Activated naive CD4-positive, alpha-beta T cell treated with anti-CD3 and anti-CD28 coated beads, Interleukin-2, amount 50 U/mL, for 72 hours (primary cell): ENCODE measurements at regions not wholly inside any gene's neighbourhood (a gene's known extent, or its start where the extent isn't known, plus 50 kb on each side); places are given as distances from the start of the nearest gene placed in this dataset.

Source experiments
- ATAC-seq, 2 donors: fragments of 150-1000 bp; cut with Tn5 transposase; 2 replicates each; pipeline ENCODE4 v1.10.0; 2021; ENCODE audit warnings: mild to moderate bottlenecking in 2 of 2, moderate library complexity in 2 of 2
- DNase-seq, 2 donors: peaks; one replicate each; pipeline ENCODE4 v3.0.0; 2021 to 2022; ENCODE audit warnings: low spot score in 2 of 2
- H3K27ac Mint-ChIP-seq, 2 donors: one replicate each; pipeline ENCODE4 v1.8.0; 2022; ENCODE audit warnings: mild to moderate bottlenecking in 2 of 2, mixed read lengths in 2 of 2
- H3K36me3 Mint-ChIP-seq, 2 donors: one replicate each; pipeline ENCODE4 v1.8.0; 2022; ENCODE audit warnings: mixed read lengths in 2 of 2
- H3K9me3 Mint-ChIP-seq, 2 donors: one replicate each; pipeline ENCODE4 v1.8.0; 2022; ENCODE audit warnings: mixed read lengths in 2 of 2

- DNase-seq, result no peak
- no peaks in the 10 kb centered on the region for H3K9me3 Mint-ChIP-seq
- ATAC-seq, result no peak
- H3K36me3 Mint-ChIP-seq, result no peaks in the 10 kb centered on the region
- no peak overlapping the region for H3K27ac Mint-ChIP-seq
Observed at GRCh38 chr2:176812246-176812775, 400.3 kb upstream of the HNRNPA3 start.

GRCh38 chr2:176813156-176813555 lies 399.4 kb upstream of the HNRNPA3 start:
- DNase-seq (no peak), ATAC-seq (no peak)
- Mint-ChIP-seq H3K36me3 (no peaks in the 10 kb centered on the region), H3K27ac (no peak overlapping the region), H3K9me3 (no peaks in the 10 kb centered on the region)

GRCh38 chr2:176813621-176814049 lies 399.0 kb upstream of the HNRNPA3 start:
- Mint-ChIP-seq H3K9me3 (no peaks in the 10 kb centered on the region), H3K27ac (no peak overlapping the region), H3K36me3 (no peaks in the 10 kb centered on the region)
- DNase-seq (no peak), ATAC-seq (no peak)

- Mint-ChIP-seq H3K36me3 (no peaks in the 10 kb centered on the region), H3K9me3 (no peaks in the 10 kb centered on the region), H3K27ac (no peak overlapping the region)
- ATAC-seq (no peak), DNase-seq (no peak)
Observed at GRCh38 chr2:176814274-176814673, 398.3 kb upstream of the HNRNPA3 start.

GRCh38 chr2:176814740-176815367 lies 397.7 kb upstream of the HNRNPA3 start:
- H3K27ac Mint-ChIP-seq, result no peak overlapping the region
- DNase-seq, result no peak
- ATAC-seq, result peak; percentile 41 to 48
- no peaks in the 10 kb centered on the region for H3K36me3 Mint-ChIP-seq
- no peaks in the 10 kb centered on the region for H3K9me3 Mint-ChIP-seq

GRCh38 chr2:176817061-176817565 lies 395.5 kb upstream of the HNRNPA3 start:
- DNase-seq (no peak), ATAC-seq (peak; percentile 40 to 83)
- no peaks in the 10 kb centered on the region for H3K36me3 Mint-ChIP-seq
- H3K9me3 Mint-ChIP-seq, result no peaks in the 10 kb centered on the region
- no peak overlapping the region for H3K27ac Mint-ChIP-seq

- Mint-ChIP-seq H3K9me3 (no peaks in the 10 kb centered on the region), H3K27ac (no peak overlapping the region), H3K36me3 (no peaks in the 10 kb centered on the region)
- no peak for ATAC-seq
- no peak for DNase-seq
Observed at GRCh38 chr2:176818076-176818475, 394.5 kb upstream of the HNRNPA3 start.

GRCh38 chr2:176818617-176819016 lies 394.0 kb upstream of the HNRNPA3 start:
- Mint-ChIP-seq H3K9me3 (no peaks in the 10 kb centered on the region), H3K36me3 (no peaks in the 10 kb centered on the region), H3K27ac (no peak overlapping the region)
- DNase-seq (no peak), ATAC-seq (no peak)

GRCh38 chr2:176819306-176819705 lies 393.3 kb upstream of the HNRNPA3 start:
- Mint-ChIP-seq H3K36me3 (no peaks in the 10 kb centered on the region), H3K9me3 (no peaks in the 10 kb centered on the region), H3K27ac (no peak overlapping the region)

GRCh38 chr2:176820371-176820932 lies 392.1 kb upstream of the HNRNPA3 start:
- Mint-ChIP-seq H3K27ac (no peak overlapping the region), H3K36me3 (no peaks in the 10 kb centered on the region), H3K9me3 (no peaks in the 10 kb centered on the region)
- DNase-seq (no peak), ATAC-seq (no peak)

More at GRCh38 chr2:176819306-176819705, 393.3 kb upstream of the HNRNPA3 start:
- ATAC-seq (no peak), DNase-seq (no peak)

GRCh38 chr2:176821350-176821749 lies 391.2 kb upstream of the HNRNPA3 start:
- Mint-ChIP-seq H3K9me3 (no peaks in the 10 kb centered on the region), H3K27ac (no peak overlapping the region), H3K36me3 (no peaks in the 10 kb centered on the region)
- DNase-seq (no peak), ATAC-seq (no peak)

GRCh38 chr2:176822060-176822459 lies 390.5 kb upstream of the HNRNPA3 start:
- H3K9me3 Mint-ChIP-seq, result no peaks in the 10 kb centered on the region
- H3K36me3 Mint-ChIP-seq, result no peaks in the 10 kb centered on the region
- DNase-seq (no peak), ATAC-seq (no peak)
- no peak overlapping the region for H3K27ac Mint-ChIP-seq

GRCh38 chr2:176826356-176826755 lies 386.2 kb upstream of the HNRNPA3 start:
- Mint-ChIP-seq H3K36me3 (no peaks in the 10 kb centered on the region), H3K9me3 (no peaks in the 10 kb centered on the region), H3K27ac (peak overlapping the region; percentile 83 to 85)
- ATAC-seq (peak; percentile 83 to 90), DNase-seq (peak in 1 of 2 donors; percentile 22)

- DNase-seq, result peak in 1 of 2 donors; percentile 31
- peak overlapping the region; percentile 83 to 85 for H3K27ac Mint-ChIP-seq
- ATAC-seq, result peak; percentile 49 to 58
- no peaks in the 10 kb centered on the region for H3K36me3 Mint-ChIP-seq
- no peaks in the 10 kb centered on the region for H3K9me3 Mint-ChIP-seq
Observed at GRCh38 chr2:176826984-176827668, 385.5 kb upstream of the HNRNPA3 start.

GRCh38 chr2:176830362-176830761 lies 382.2 kb upstream of the HNRNPA3 start:
- no peaks in the 10 kb centered on the region for H3K9me3 Mint-ChIP-seq
- DNase-seq (peak in 1 of 2 donors; percentile 10), ATAC-seq (no peak)
- H3K36me3 Mint-ChIP-seq, result no peaks in the 10 kb centered on the region
- H3K27ac Mint-ChIP-seq, result peak overlapping the region in 1 of 2 donors; percentile 77

GRCh38 chr2:176832086-176832485 lies 380.5 kb upstream of the HNRNPA3 start:
- H3K9me3 Mint-ChIP-seq, result no peaks in the 10 kb centered on the region
- DNase-seq, result no peak
- no peak for ATAC-seq
- H3K36me3 Mint-ChIP-seq, result no peaks in the 10 kb centered on the region
- H3K27ac Mint-ChIP-seq, result no peak overlapping the region

GRCh38 chr2:176833671-176834070 lies 378.9 kb upstream of the HNRNPA3 start:
- Mint-ChIP-seq H3K9me3 (no peaks in the 10 kb centered on the region), H3K36me3 (no peaks in the 10 kb centered on the region), H3K27ac (no peak overlapping the region)
- no peak for ATAC-seq
- DNase-seq, result no peak
